ENCODE measurements at regions not wholly inside any gene's neighbourhood (a gene's known extent, or its start where the extent isn't known, plus 50 kb on each side); places are given as distances from the start of the nearest gene placed in this dataset.
"Not testable (repeated sequence)": the region's sequence is repeated elsewhere in the genome, so short reads cannot be mapped to it uniquely, and the experiment has no call there.

- in situ Hi-C loops (cut with HindIII; ENCODE audit: low pct_ligation_motif_present, low pct_unique_long_range_greater_than_20kb, low sequenced_read_pairs); DNase-seq: not testable (repeated sequence)
Measured at GRCh38 chr13:34747056-34747455, 195.0 kb upstream of the NBEA start.

- in situ Hi-C loops (cut with HindIII; ENCODE audit: low pct_ligation_motif_present, low pct_unique_long_range_greater_than_20kb, low sequenced_read_pairs) = no loop called here
- DNase-seq = no peak
Measured at GRCh38 chr13:34747507-34747906, 194.6 kb upstream of the NBEA start.

- DNase-seq = no peak
- in situ Hi-C loops (cut with HindIII; ENCODE audit: low pct_ligation_motif_present, low pct_unique_long_range_greater_than_20kb, low sequenced_read_pairs) = no loop called here
Measured at GRCh38 chr13:34748073-34748472, 194.0 kb upstream of the NBEA start.

GRCh38 chr13:34748596-34748995 is 193.5 kb upstream of the NBEA start:
- no peak for DNase-seq

GRCh38 chr13:34749046-34749445 is 193.0 kb upstream of the NBEA start:
- in situ Hi-C loops (cut with HindIII; ENCODE audit: low pct_ligation_motif_present, low pct_unique_long_range_greater_than_20kb, low sequenced_read_pairs) = no loop called here
- no peak for DNase-seq

More at GRCh38 chr13:34748596-34748995, 193.5 kb upstream of the NBEA start:
- in situ Hi-C loops (cut with HindIII; ENCODE audit: low pct_ligation_motif_present, low pct_unique_long_range_greater_than_20kb, low sequenced_read_pairs) = no loop called here

DNA sequence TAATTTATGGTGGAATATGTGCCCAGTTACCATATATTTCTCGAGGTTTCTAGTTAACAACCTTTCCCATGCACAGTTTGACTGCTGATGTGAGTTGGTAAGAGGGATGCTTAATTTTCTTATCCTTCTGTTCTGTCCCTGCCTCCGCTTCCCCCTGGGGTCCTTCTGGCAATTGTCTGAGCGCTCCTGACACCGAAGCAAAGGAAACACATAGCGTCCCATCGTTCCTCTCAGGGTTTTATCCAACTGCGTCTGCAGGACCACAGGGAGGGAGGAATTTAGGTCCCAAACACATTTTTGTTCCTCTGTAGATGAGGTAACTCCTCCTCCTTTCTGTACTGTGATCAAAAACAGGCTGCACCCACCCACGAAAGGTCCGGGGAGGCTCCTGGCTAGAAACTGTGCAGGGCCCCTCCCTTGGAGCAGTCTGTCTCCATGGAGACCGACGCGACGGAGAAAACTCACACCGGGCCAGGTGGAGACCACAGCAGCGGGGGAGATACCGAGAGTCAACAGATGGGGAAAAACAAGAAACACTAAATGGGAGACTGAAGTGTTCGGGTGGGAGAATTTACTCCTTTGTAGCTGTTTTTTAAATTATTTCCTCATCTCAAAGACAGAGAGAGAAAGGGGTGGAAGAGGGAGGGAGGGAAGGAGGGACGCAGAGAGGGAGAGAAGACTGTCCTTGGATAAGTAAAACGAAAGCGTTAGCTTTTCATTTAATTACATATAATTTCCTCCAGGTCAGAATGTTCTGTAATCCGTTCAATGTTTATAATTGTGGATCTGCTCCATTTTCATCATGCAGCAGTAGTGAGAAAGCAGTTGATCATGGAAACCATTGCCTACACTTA is 191.8 kb upstream of the NBEA start:
- no peak for DNase-seq
- in situ Hi-C loops (cut with HindIII; ENCODE audit: low pct_ligation_motif_present, low pct_unique_long_range_greater_than_20kb, low sequenced_read_pairs) = no loop called here

DNA sequence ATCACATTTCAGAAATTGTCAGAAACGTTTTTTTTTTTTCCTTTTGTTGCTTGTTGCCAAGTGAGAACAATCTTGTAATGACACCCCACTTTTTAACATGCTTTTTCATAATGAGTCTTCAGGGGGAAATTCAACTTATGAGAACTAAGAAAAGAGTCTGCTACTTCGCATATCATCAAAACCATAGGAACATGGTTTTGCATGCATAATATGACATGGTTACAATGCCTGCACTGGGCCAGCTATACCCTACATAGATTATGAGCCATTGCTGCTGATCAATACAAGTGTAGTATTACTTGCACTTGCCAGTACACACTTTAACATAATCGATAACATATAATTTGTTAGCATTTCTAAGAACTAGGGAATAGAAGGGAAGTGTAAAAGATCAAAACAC is 191.0 kb upstream of the NBEA start:
- in situ Hi-C loops (cut with HindIII; ENCODE audit: low pct_ligation_motif_present, low pct_unique_long_range_greater_than_20kb, low sequenced_read_pairs) = no loop called here
- no peak for DNase-seq

DNA sequence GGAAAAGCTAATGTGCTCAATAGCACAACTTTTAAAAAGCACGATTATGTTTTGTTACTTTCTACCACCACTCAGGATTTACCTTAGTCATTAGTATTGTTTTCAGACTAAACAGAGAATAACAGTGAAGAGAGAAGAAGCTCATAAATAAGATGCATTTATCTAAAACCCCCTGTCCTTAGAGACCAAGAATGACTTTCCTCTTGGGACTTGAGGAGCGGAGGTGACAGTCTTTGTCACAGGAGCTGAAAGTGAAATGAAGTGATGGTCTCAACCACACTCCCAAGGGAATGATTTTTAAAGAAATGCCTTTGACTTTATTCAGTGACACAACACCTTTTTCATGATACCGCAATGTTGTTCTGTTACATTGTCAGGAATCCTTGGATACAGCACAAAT is 190.6 kb upstream of the NBEA start:
- in situ Hi-C loops (cut with HindIII; ENCODE audit: low pct_ligation_motif_present, low pct_unique_long_range_greater_than_20kb, low sequenced_read_pairs) = no loop called here

GRCh38 chr13:34752283-34752960 is 189.6 kb upstream of the NBEA start:
- in situ Hi-C loops (cut with HindIII; ENCODE audit: low pct_ligation_motif_present, low pct_unique_long_range_greater_than_20kb, low sequenced_read_pairs) = no loop called here
- DNase-seq = no peak

More for the DNA sequence above, 190.6 kb upstream of the NBEA start:
- no peak for DNase-seq

GRCh38 chr13:34756136-34756535 is 185.9 kb upstream of the NBEA start:
- DNase-seq = no peak
- in situ Hi-C loops (cut with HindIII; ENCODE audit: low pct_ligation_motif_present, low pct_unique_long_range_greater_than_20kb, low sequenced_read_pairs) = no loop called here

DNA sequence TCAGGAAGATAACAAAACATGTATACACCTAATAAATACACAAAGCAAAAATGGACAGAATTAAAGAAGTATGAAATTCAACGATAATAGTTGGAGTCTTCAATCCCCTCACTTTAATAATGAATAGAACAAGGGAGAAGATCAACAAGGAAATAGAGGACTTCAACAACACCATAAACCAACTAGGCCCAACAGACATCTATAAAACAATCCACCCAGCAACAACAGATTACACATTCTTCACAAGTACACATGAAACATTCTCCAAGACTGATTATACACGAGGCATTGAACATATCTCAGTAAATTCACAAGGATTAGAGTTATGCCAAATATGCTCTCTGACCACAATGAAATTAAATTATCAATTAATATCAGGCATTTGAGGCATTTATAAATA is 185.5 kb upstream of the NBEA start:
- in situ Hi-C loops (cut with HindIII; ENCODE audit: low pct_ligation_motif_present, low pct_unique_long_range_greater_than_20kb, low sequenced_read_pairs) = no loop called here
- DNase-seq = no peak

DNA sequence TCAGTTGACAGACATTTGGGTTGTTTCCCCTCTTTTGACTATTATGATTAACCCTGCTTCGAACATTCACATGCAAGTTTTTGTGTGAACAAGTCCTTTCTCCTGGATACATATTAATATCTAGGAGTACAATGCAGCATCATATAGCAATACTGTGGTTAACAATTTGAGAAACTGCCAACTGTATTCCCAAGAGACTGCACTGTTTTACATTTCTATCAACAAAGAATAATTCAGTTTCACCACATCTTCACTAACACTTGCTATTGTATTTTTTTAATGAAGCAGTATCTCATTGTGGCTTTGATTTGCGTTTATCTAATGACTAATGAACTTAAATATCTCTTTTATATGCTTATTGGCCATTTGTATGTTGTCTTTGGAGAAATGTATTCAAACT is 184.6 kb upstream of the NBEA start:
- no peak for DNase-seq
- in situ Hi-C loops (cut with HindIII; ENCODE audit: low pct_ligation_motif_present, low pct_unique_long_range_greater_than_20kb, low sequenced_read_pairs) = no loop called here

DNA sequence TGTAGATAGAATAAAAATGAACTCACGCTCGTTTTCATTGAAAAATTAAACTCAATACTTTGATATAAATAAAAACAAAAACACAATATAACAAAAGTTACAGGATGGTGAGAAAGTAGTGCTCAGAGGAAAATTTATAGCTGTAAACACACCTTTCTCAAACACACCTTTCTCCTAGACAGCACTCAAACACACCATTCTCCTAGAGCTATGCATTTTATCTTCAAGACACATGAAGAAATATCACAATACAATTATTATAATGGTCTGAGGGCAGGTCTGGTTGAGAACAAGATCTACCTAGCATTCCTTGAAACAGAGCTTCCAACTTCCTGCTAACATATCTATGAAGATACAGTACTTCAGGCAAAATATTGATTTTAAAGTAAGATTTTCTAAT is 183.4 kb upstream of the NBEA start:
- DNase-seq = no peak
- in situ Hi-C loops (cut with HindIII; ENCODE audit: low pct_ligation_motif_present, low pct_unique_long_range_greater_than_20kb, low sequenced_read_pairs) = no loop called here

GRCh38 chr13:34762312-34762711 is 179.8 kb upstream of the NBEA start:
- peak; percentile 33 for DNase-seq
- in situ Hi-C loops (cut with HindIII; ENCODE audit: low pct_ligation_motif_present, low pct_unique_long_range_greater_than_20kb, low sequenced_read_pairs) = no loop called here

- in situ Hi-C loops (cut with HindIII; ENCODE audit: low pct_ligation_motif_present, low pct_unique_long_range_greater_than_20kb, low sequenced_read_pairs) = no loop called here
Measured at GRCh38 chr13:34764246-34764645, 177.8 kb upstream of the NBEA start.

DNA sequence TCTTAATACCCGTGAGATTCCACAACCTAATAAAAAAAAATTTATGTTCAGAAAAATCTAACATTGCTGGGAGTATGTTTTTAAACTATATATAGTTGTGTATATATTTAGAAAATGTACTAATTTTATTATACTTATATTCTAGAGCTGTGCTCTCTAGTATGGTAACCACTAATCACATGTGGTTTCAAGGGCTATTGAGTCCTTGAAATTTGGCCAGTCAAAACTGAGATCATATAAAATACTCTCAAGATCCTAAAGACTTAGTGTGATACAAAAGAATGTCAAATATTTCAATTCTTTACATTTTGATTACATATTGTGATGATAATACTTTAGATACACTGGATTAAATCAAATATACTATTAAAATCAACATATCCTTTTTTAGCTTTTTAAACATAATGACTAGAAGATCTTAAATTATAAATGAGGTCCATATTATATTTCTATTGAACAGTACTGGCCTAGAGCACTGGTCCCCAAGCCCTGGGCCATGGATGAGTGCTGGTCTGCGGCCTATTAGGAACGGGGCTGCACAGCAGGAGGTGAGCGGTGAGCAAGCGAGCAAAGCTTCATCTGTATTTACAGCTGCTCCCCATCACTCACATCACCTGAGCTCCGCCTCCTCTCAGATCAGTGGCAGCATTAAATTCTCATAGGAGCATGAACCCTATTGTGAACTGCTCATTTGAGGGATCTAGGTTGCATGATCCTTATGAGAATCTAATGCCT is 176.5 kb upstream of the NBEA start:
- in situ Hi-C loops (cut with HindIII; ENCODE audit: low pct_ligation_motif_present, low pct_unique_long_range_greater_than_20kb, low sequenced_read_pairs) = no loop called here
- no peak for DNase-seq

More at GRCh38 chr13:34764246-34764645, 177.8 kb upstream of the NBEA start:
- DNase-seq = no peak

GRCh38 chr13:34767778-34768177 is 174.3 kb upstream of the NBEA start:
- in situ Hi-C loops (cut with HindIII; ENCODE audit: low pct_ligation_motif_present, low pct_unique_long_range_greater_than_20kb, low sequenced_read_pairs) = no loop called here
- DNase-seq = no peak

DNA sequence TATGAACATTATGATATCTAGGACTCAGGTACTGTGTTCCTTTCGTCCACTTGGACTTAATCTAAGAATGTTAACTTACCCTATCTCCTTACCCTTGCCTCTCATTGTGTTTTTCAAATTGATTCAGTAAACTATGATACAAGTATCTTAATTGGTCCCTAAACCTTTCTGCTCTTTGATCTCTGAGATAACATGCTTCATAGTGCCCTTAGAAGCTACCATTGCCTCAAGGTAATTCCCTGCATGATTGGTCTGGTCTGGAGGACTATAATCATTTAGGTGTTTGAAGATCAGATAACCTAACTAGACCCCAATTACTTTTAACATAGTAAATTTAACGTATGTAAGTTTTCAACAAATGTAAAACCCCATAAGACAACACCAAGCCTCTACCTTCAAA is 169.9 kb upstream of the NBEA start:
- no peak for DNase-seq
- in situ Hi-C loops (cut with HindIII; ENCODE audit: low pct_ligation_motif_present, low pct_unique_long_range_greater_than_20kb, low sequenced_read_pairs) = no loop called here

- in situ Hi-C loops (cut with HindIII; ENCODE audit: low pct_ligation_motif_present, low pct_unique_long_range_greater_than_20kb, low sequenced_read_pairs) = no loop called here
Measured at GRCh38 chr13:34772881-34773280, 169.2 kb upstream of the NBEA start.

More at GRCh38 chr13:34772881-34773280, 169.2 kb upstream of the NBEA start:
- DNase-seq = no peak
